ENCODE measurements at regions not wholly inside any gene's neighbourhood (a gene's known extent, or its start where the extent isn't known, plus 50 kb on each side); places are given as distances from the start of the nearest gene placed in this dataset.

DNA sequence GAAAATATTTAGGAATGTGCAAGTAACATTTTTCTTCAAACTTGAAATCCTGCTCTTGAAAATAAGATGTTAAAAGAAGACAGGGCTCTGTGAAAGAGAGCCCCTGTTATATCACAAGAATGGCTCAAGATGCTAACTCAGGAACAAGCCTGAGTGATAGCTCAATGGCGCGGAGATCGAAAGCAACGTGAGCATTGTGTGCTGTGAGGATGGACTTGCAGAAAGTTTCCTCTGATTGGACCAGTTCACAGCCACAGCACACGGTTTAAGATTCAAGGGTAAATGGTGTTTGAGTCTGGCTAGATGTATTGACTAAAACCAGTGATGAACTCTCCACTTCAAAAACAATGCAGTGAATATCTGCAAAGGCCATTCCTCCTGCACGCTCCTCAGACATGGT lies 2387.0 kb downstream of the MAT2B start:
- no peak overlapping the region for H3K9ac ChIP-seq (ENCODE audit: extremely low read depth, low read length, poor library complexity, severe bottlenecking)
- H3K9me3 ChIP-seq (ENCODE audit: control insufficient read depth, low read length) = peaks cover 5% of the 10 kb centered on the region
- Mint-ChIP-seq H3K36me3 (ENCODE audit: low read depth) (no peaks in the 10 kb centered on the region), H3K27ac (no peak overlapping the region), H3K4me1 (peaks cover 12% of the 10 kb centered on the region), H3K9me3 (no peaks in the 10 kb centered on the region), H3K4me3 (no peak overlapping the region), H3K27me3 (ENCODE audit: insufficient read depth) (peaks cover 80% of the 10 kb centered on the region)
- H3K36me3 ChIP-seq (ENCODE audit: control insufficient read depth, insufficient read depth, low read length) = no peaks in the 10 kb centered on the region
- peaks cover 82% of the 10 kb centered on the region for H3K27me3 ChIP-seq (ENCODE audit: control insufficient read depth, insufficient read depth, low read length, poor library complexity, severe bottlenecking)
- H3K27ac ChIP-seq (ENCODE audit: low read depth, low read length) = no peak overlapping the region
- no peak for TF ChIP-seq CTCF (conservative IDR thresholded peaks at IDR 0.05)
- no peaks in the 10 kb centered on the region for H3K4me1 ChIP-seq (ENCODE audit: control insufficient read depth, insufficient read depth, low read length)
- DNase-seq = no peak
- WGBS, 2 experiments (ENCODE audit: insufficient coverage in 1 of 2, insufficient read length in 1 of 2) = 95% methylated on average over 4 to 6 of the region's 6 CpGs
- no peak overlapping the region for H3K4me3 ChIP-seq (ENCODE audit: low read length)

- Mint-ChIP-seq H3K27ac (no peak overlapping the region), H3K9me3 (peaks cover 12% of the 10 kb centered on the region)
- no peaks in the 10 kb centered on the region for H3K36me3 ChIP-seq (ENCODE audit: control insufficient read depth, insufficient read depth, low read length)
These were observed 2389.5 kb downstream of the MAT2B start for GRCh38 chr5:165894916-165895315.

GRCh38 chr5:165903835-165904234 lies 2387.6 kb upstream of the WWC1 start:
- H3K27me3 Mint-ChIP-seq (ENCODE audit: insufficient read depth) = peaks cover 2% of the 10 kb centered on the region
- WGBS, 2 experiments (ENCODE audit: insufficient coverage in 1 of 2, insufficient read length in 1 of 2) = 98 to 100% methylated on average over 1 of the region's 1 CpG
- no peaks in the 10 kb centered on the region for H3K36me3 Mint-ChIP-seq (ENCODE audit: low read depth)
- H3K9ac ChIP-seq (ENCODE audit: extremely low read depth, low read length, poor library complexity, severe bottlenecking) = no peak overlapping the region
- DNase-seq = no peak
- no peak overlapping the region for H3K4me3 ChIP-seq (ENCODE audit: low read length)
- H3K4me3 Mint-ChIP-seq = no peak overlapping the region
- peaks cover 10% of the 10 kb centered on the region for H3K9me3 ChIP-seq (ENCODE audit: control insufficient read depth, low read length)
- peaks cover 14% of the 10 kb centered on the region for H3K9me3 Mint-ChIP-seq
- no peaks in the 10 kb centered on the region for H3K27me3 ChIP-seq (ENCODE audit: control insufficient read depth, insufficient read depth, low read length, poor library complexity, severe bottlenecking)
- no peaks in the 10 kb centered on the region for H3K36me3 ChIP-seq (ENCODE audit: control insufficient read depth, insufficient read depth, low read length)
- no peaks in the 10 kb centered on the region for H3K4me1 Mint-ChIP-seq
- H3K27ac ChIP-seq (ENCODE audit: low read depth, low read length) = no peak overlapping the region
- H3K27ac Mint-ChIP-seq = no peak overlapping the region
- TF ChIP-seq CTCF (conservative IDR thresholded peaks at IDR 0.05) = no peak
- H3K4me1 ChIP-seq (ENCODE audit: control insufficient read depth, insufficient read depth, low read length) = no peaks in the 10 kb centered on the region

More at GRCh38 chr5:165894916-165895315, 2389.5 kb downstream of the MAT2B start:
- H3K36me3 Mint-ChIP-seq (ENCODE audit: low read depth) = no peaks in the 10 kb centered on the region
- Histone ChIP-seq H3K4me3 (ENCODE audit: low read length) (no peak overlapping the region), H3K9ac (ENCODE audit: extremely low read depth, low read length, poor library complexity, severe bottlenecking) (no peak overlapping the region), H3K9me3 (ENCODE audit: control insufficient read depth, low read length) (peaks cover 24% of the 10 kb centered on the region), H3K27me3 (ENCODE audit: control insufficient read depth, insufficient read depth, low read length, poor library complexity, severe bottlenecking) (peaks cover 61% of the 10 kb centered on the region), H3K27ac (ENCODE audit: low read depth, low read length) (no peak overlapping the region), H3K4me1 (ENCODE audit: control insufficient read depth, insufficient read depth, low read length) (no peaks in the 10 kb centered on the region)
- 49 to 63% methylated on average over 2 of the region's 3 CpGs for WGBS, 2 experiments (ENCODE audit: insufficient coverage in 1 of 2, insufficient read length in 1 of 2)
- TF ChIP-seq CTCF (conservative IDR thresholded peaks at IDR 0.05) = no peak
- H3K27me3 Mint-ChIP-seq (ENCODE audit: insufficient read depth) = peaks cover 60% of the 10 kb centered on the region
- H3K4me3 Mint-ChIP-seq = no peak overlapping the region
- peaks cover 12% of the 10 kb centered on the region for H3K4me1 Mint-ChIP-seq
- DNase-seq = peak; percentile 45

Measured in endodermal cell (in vitro differentiated cells).